Endothelial cell of hepatic sinusoid (primary cell): ENCODE measurements at regions not wholly inside any gene's neighbourhood (a gene's known extent, or its start where the extent isn't known, plus 50 kb on each side); places are given as distances from the start of the nearest gene placed in this dataset.

Experiments
- in situ Hi-C: cut with HindIII; loops from 2 replicates; pipeline ENCODE4 v1.10.0; 2017; ENCODE audit warnings: low sequenced_read_pairs

GRCh38 chr2:146301287-146301686, 1543.5 kb upstream of the ACVR2A start:
- in situ Hi-C loops: no loop called here

GRCh38 chr2:146295080-146295670, 1549.7 kb upstream of the ACVR2A start:
- in situ Hi-C loops: no loop called here

GRCh38 chr2:146287281-146287680, 1557.5 kb upstream of the ACVR2A start:
- in situ Hi-C loops: no loop called here

GRCh38 chr2:146278881-146279280, 1565.9 kb upstream of the ACVR2A start:
- in situ Hi-C loops: no loop called here

GRCh38 chr2:146271131-146271831, 1573.5 kb upstream of the ACVR2A start:
- in situ Hi-C loops: no loop called here

- in situ Hi-C loops: no loop called here
These were observed 1574.2 kb upstream of the ACVR2A start for GRCh38 chr2:146270618-146271017.

- in situ Hi-C loops: no loop called here
These were observed 1577.7 kb upstream of the ACVR2A start for GRCh38 chr2:146267093-146267492.

- in situ Hi-C loops: no loop called here
These were observed 1579.2 kb upstream of the ACVR2A start for GRCh38 chr2:146265656-146266055.

GRCh38 chr2:146262606-146263005, 1582.2 kb upstream of the ACVR2A start:
- in situ Hi-C loops: no loop called here

- in situ Hi-C loops: no loop called here
These were observed 1584.3 kb upstream of the ACVR2A start for GRCh38 chr2:146260551-146260950.

GRCh38 chr2:146259816-146260215, 1585.0 kb upstream of the ACVR2A start:
- in situ Hi-C loops: no loop called here

- in situ Hi-C loops: no loop called here
These were observed 1586.8 kb upstream of the ACVR2A start for GRCh38 chr2:146258071-146258470.

GRCh38 chr2:146252119-146252518, 1592.7 kb upstream of the ACVR2A start:
- in situ Hi-C loops: no loop called here

- in situ Hi-C loops: no loop called here
These were observed 1593.5 kb upstream of the ACVR2A start for GRCh38 chr2:146251328-146251727.

- in situ Hi-C loops: no loop called here
These were observed 1597.9 kb upstream of the ACVR2A start for GRCh38 chr2:146246736-146247523.

- in situ Hi-C loops: no loop called here
These were observed 1598.7 kb upstream of the ACVR2A start for GRCh38 chr2:146246002-146246735.

- in situ Hi-C loops: no loop called here
These were observed 1600.0 kb upstream of the ACVR2A start for GRCh38 chr2:146244830-146245229.

- in situ Hi-C loops: no loop called here
These were observed 1600.7 kb upstream of the ACVR2A start for GRCh38 chr2:146244131-146244530.

- in situ Hi-C loops: no loop called here
These were observed 1603.8 kb upstream of the ACVR2A start for GRCh38 chr2:146241023-146241422.

- in situ Hi-C loops: no loop called here
These were observed 1604.4 kb upstream of the ACVR2A start for GRCh38 chr2:146240391-146240790.

GRCh38 chr2:146239392-146240135, 1605.3 kb upstream of the ACVR2A start:
- in situ Hi-C loops: no loop called here
